ENCODE measurements at regions not wholly inside any gene's neighbourhood (a gene's known extent, or its start where the extent isn't known, plus 50 kb on each side); places are given as distances from the start of the nearest gene placed in this dataset.

GRCh38 chrX:69110116-69110530, 55.1 kb downstream of the PJA1 start:
- ChIA-PET CTCF (interaction anchor here (0.8 kb wide), 1 partner anchor 288 kb away, joined by 3 read pairs; no protein-coding TSS in a partner anchor), POLR2A (interaction anchor here (0.7 kb wide), 1 partner anchor 19 kb away, joined by 10 read pairs; no protein-coding TSS in a partner anchor)
- H3K4me3 ChIP-seq (ENCODE audit: low read depth, low read length), result no peak overlapping the region
- no peak for DNase-seq (ENCODE audit: low read depth)
- H3K36me3 ChIP-seq (ENCODE audit: control insufficient read depth, insufficient read depth, low read length), result no peaks in the 10 kb centered on the region
- no peak for TF ChIP-seq CTCF (IDR thresholded peaks at IDR 0.05; ENCODE audit: insufficient read depth, low read depth, low read length)
- H3K27me3 ChIP-seq (ENCODE audit: control insufficient read depth, insufficient read depth, low read length), result no peaks in the 10 kb centered on the region

- CTCF ChIA-PET, result interaction anchor here (0.8 kb wide), 1 partner anchor 287 kb away, joined by 3 read pairs; no protein-coding TSS in a partner anchor
- peak; percentile 67 for DNase-seq (ENCODE audit: low read depth)
- no peaks in the 10 kb centered on the region for H3K36me3 ChIP-seq (ENCODE audit: control insufficient read depth, insufficient read depth, low read length)
- POLR2A ChIA-PET, result interaction anchor here (0.7 kb wide), 1 partner anchor 19 kb away, joined by 10 read pairs; no protein-coding TSS in a partner anchor
- TF ChIP-seq CTCF (IDR thresholded peaks at IDR 0.05; ENCODE audit: insufficient read depth, low read depth, low read length), result no peak
- no peak overlapping the region for H3K4me3 ChIP-seq (ENCODE audit: low read depth, low read length)
- H3K27me3 ChIP-seq (ENCODE audit: control insufficient read depth, insufficient read depth, low read length), result no peaks in the 10 kb centered on the region
Measured at GRCh38 chrX:69109706-69110105, 55.5 kb downstream of the PJA1 start.

GRCh38 chrX:69109036-69109663, 56.1 kb downstream of the PJA1 start:
- Histone ChIP-seq H3K4me3 (ENCODE audit: low read depth, low read length) (no peak overlapping the region), H3K27me3 (ENCODE audit: control insufficient read depth, insufficient read depth, low read length) (no peaks in the 10 kb centered on the region), H3K36me3 (ENCODE audit: control insufficient read depth, insufficient read depth, low read length) (no peaks in the 10 kb centered on the region)
- DNase-seq (ENCODE audit: low read depth), result no peak
- POLR2A ChIA-PET, result interaction anchor here (0.7 kb wide), 1 partner anchor 19 kb away, joined by 10 read pairs; no protein-coding TSS in a partner anchor
- CTCF ChIA-PET, result interaction anchor here (0.8 kb wide), 1 partner anchor 287 kb away, joined by 3 read pairs; no protein-coding TSS in a partner anchor
- TF ChIP-seq CTCF (IDR thresholded peaks at IDR 0.05; ENCODE audit: insufficient read depth, low read depth, low read length), result no peak

GRCh38 chrX:69107747-69108401, 57.4 kb downstream of the PJA1 start:
- H3K27me3 ChIP-seq (ENCODE audit: control insufficient read depth, insufficient read depth, low read length), result no peaks in the 10 kb centered on the region
- ChIA-PET POLR2A (no interaction called here), CTCF (interaction anchor here (1.4 kb wide), 1 partner anchor 279 kb away, joined by 3 read pairs; the partner anchor contains the start of gene EFNB1)
- TF ChIP-seq CTCF (IDR thresholded peaks at IDR 0.05; ENCODE audit: insufficient read depth, low read depth, low read length), result no peak
- H3K36me3 ChIP-seq (ENCODE audit: control insufficient read depth, insufficient read depth, low read length), result no peaks in the 10 kb centered on the region
- no peak for DNase-seq (ENCODE audit: low read depth)
- H3K4me3 ChIP-seq (ENCODE audit: low read depth, low read length), result no peak overlapping the region

GRCh38 chrX:69107231-69107739, 58.0 kb downstream of the PJA1 start:
- POLR2A ChIA-PET, result no interaction called here
- no peak for TF ChIP-seq CTCF (IDR thresholded peaks at IDR 0.05; ENCODE audit: insufficient read depth, low read depth, low read length)
- no peak overlapping the region for H3K4me3 ChIP-seq (ENCODE audit: low read depth, low read length)
- no peaks in the 10 kb centered on the region for H3K36me3 ChIP-seq (ENCODE audit: control insufficient read depth, insufficient read depth, low read length)
- no peak for DNase-seq (ENCODE audit: low read depth)
- CTCF ChIA-PET, result interaction anchor here (1.4 kb wide), 1 partner anchor 279 kb away, joined by 3 read pairs; the partner anchor contains the start of gene EFNB1
- H3K27me3 ChIP-seq (ENCODE audit: control insufficient read depth, insufficient read depth, low read length), result no peaks in the 10 kb centered on the region

Measured in BJ (cell line).